HCT116 (cell line): ENCODE measurements at regions not wholly inside any gene's neighbourhood (a gene's known extent, or its start where the extent isn't known, plus 50 kb on each side); places are given as distances from the start of the nearest gene placed in this dataset.

Source experiments
- ATAC-seq: fragments of 200-7000 bp; cut with Tn5 transposase; 2 replicates; pipeline ENCODE4 v1.9.1; 2020; ENCODE audit warnings: mild to moderate bottlenecking, moderate library complexity
- BruUV-seq: library from RNA; stranded (reverse); fragments of 400-500 nt; replicated peaks from 2 replicates; lab custom pipeline; 2021; lab: Mats Ljungman, UMichigan
- CTCF ChIA-PET: fragments of 300-600 bp; sonication (Branson Sonifier 250); formaldehyde crosslinking; loops from one replicate; lab custom pipeline; 2021; ENCODE audit warnings: antibody characterized with exemption; lab: Charles Lee
- POLR2A ChIA-PET: fragments of 300-600, 350-600 bp; sonication (Branson Sonifier 250); formaldehyde crosslinking; loops from one replicate; lab custom pipeline; 2021; ENCODE audit warnings: antibody characterized with exemption; lab: Charles Lee
- RAD21 ChIA-PET, 2 experiments: fragments of 300-600 bp; sonication (Branson Sonifier 250); formaldehyde crosslinking; loops; one replicate each; lab custom pipeline; 2023; ENCODE audit warnings: low total read pairs in 2 of 2; ENCODE audit not compliant: uncharacterized antibody in 2 of 2, unreplicated experiment in 2 of 2, low non-redundant PET in 1 of 2; lab: Charles Lee
- DNase-seq: peaks from one replicate; pipeline ENCODE4 v3.0.0-alpha.2; 2010; ENCODE audit warnings: low read depth, low spot score
- H2AFZ ChIP-seq: fragments of 200-600 bp; shearing (Covaris generic), sonication (generic); 2 replicates; pipeline ENCODE4 v1.6.1; 2017; ENCODE audit warnings: low read depth, mixed run types, mixed read lengths, antibody characterized with exemption, low read length; ENCODE audit not compliant: poor library complexity, severe bottlenecking
- H3K27ac ChIP-seq: 2 replicates; pipeline ENCODE4 v1.5.1; 2012; ENCODE audit warnings: low read depth, low read length
- H3K27me3 ChIP-seq: fragments of 200-600 bp; sonication (generic); 2 replicates; pipeline ENCODE4 v1.6.1; 2016; ENCODE audit warnings: mixed run types, low read length, mixed read lengths; ENCODE audit not compliant: insufficient read depth
- H3K36me3 ChIP-seq, 2 experiments: fragments of 200-500 bp in 1 of 2; fragments of 200-600 bp in 1 of 2; sonication (Bioruptor generic) in 1 of 2; sonication (generic) in 1 of 2; 2 replicates each; pipeline versions ENCODE4 v1.5.1 to v1.6.1; 2014 to 2016; ENCODE audit warnings: low read length in 2 of 2, inconsistent platforms in 1 of 2, mixed read lengths in 1 of 2, mixed run types in 1 of 2; ENCODE audit not compliant: insufficient read depth in 2 of 2, control insufficient read depth in 1 of 2
- H3K4me1 ChIP-seq, 2 experiments: fragments of 200-600 bp in 1 of 2; sonication (generic) in 1 of 2; 2 replicates each; pipeline versions ENCODE4 v1.5.1 to v1.6.1; 2012 to 2017; ENCODE audit warnings: low read length in 2 of 2, inconsistent platforms in 1 of 2, mild to moderate bottlenecking in 1 of 2, mixed read lengths in 1 of 2, mixed run types in 1 of 2, moderate library complexity in 1 of 2; ENCODE audit not compliant: insufficient read depth in 2 of 2, control insufficient read depth in 1 of 2
- H3K4me2 ChIP-seq: fragments of 200-600 bp; sonication (generic); 2 replicates; pipeline ENCODE4 v1.6.1; 2017; ENCODE audit warnings: mixed run types, low read length, mixed read lengths
- H3K4me3 ChIP-seq, 2 experiments: fragments of 200-600 bp in 1 of 2; sonication (generic) in 1 of 2; replicated peaks in 1 of 2; 2 replicates each; pipeline ENCODE4 v1.5.1; 2011 to 2016; ENCODE audit warnings: low read length in 2 of 2, control low read depth in 1 of 2, low read depth in 1 of 2, mild to moderate bottlenecking in 1 of 2, mixed read lengths in 1 of 2, mixed run types in 1 of 2
- H3K79me2 ChIP-seq: fragments of 200-600 bp; sonication (generic); 2 replicates; pipeline ENCODE4 v1.6.1; 2017; ENCODE audit warnings: mild to moderate bottlenecking, mixed run types, low read length, moderate library complexity, mixed read lengths; ENCODE audit not compliant: insufficient read depth
- H3K9ac ChIP-seq: fragments of 200-600 bp; sonication (generic); 2 replicates; pipeline ENCODE4 v1.6.1; 2016; ENCODE audit warnings: low read length, mixed read lengths
- H3K9me2 ChIP-seq: fragments of 200-600 bp; sonication (generic), shearing (Covaris generic); 2 replicates; pipeline ENCODE4 v1.6.1; 2017; ENCODE audit warnings: mixed run types, mild to moderate bottlenecking, moderate library complexity; ENCODE audit not compliant: insufficient read depth
- H3K9me3 ChIP-seq, 2 experiments: fragments of 200-500 bp in 1 of 2; fragments of 200-600 bp in 1 of 2; sonication (Bioruptor generic) in 1 of 2; sonication (generic) in 1 of 2; 2 replicates each; pipeline ENCODE4 v1.6.1; 2014 to 2017; ENCODE audit warnings: low read length in 2 of 2, mixed read lengths in 2 of 2, inconsistent platforms in 1 of 2, low read depth in 1 of 2, mild to moderate bottlenecking in 1 of 2, mixed run types in 1 of 2, moderate library complexity in 1 of 2; ENCODE audit not compliant: control insufficient read depth in 1 of 2, insufficient read depth in 1 of 2
- H4K20me1 ChIP-seq: fragments of 200-600 bp; sonication (generic), shearing (Covaris generic); 2 replicates; pipeline ENCODE4 v1.6.1; 2017; ENCODE audit warnings: mixed run types, mild to moderate bottlenecking, moderate library complexity; ENCODE audit not compliant: insufficient read depth
- ATF3 ChIP-seq: IDR thresholded peaks from 2 replicates; pipeline ENCODE4 v1.6.1; 2012
- CEBPB ChIP-seq: IDR thresholded peaks from 2 replicates; pipeline ENCODE4 v1.6.1; 2012; ENCODE audit warnings: low read depth
- EGR1 ChIP-seq: IDR thresholded peaks from 2 replicates; pipeline ENCODE4 v1.6.1; 2012; ENCODE audit warnings: low read depth
- ELF1 ChIP-seq: IDR thresholded peaks from 2 replicates; pipeline ENCODE4 v1.6.1; 2012; ENCODE audit warnings: low read depth, borderline replicate concordance
- JUND ChIP-seq: IDR thresholded peaks from 2 replicates; pipeline ENCODE4 v1.6.1; 2012
- MAX ChIP-seq: IDR thresholded peaks from 2 replicates; pipeline ENCODE4 v1.6.1; 2012
- POLR2A ChIP-seq: IDR thresholded peaks from 2 replicates; pipeline ENCODE4 v1.7.0; 2011; ENCODE audit warnings: borderline replicate concordance; ENCODE audit not compliant: insufficient read depth, insufficient read length; ENCODE audit errors: extremely low read depth
- RAD21 ChIP-seq: IDR thresholded peaks from 2 replicates; pipeline ENCODE4 v1.6.1; 2012; ENCODE audit warnings: low read depth, mild to moderate bottlenecking
- REST ChIP-seq: IDR thresholded peaks from 2 replicates; pipeline ENCODE4 v1.6.1; 2012; ENCODE audit warnings: low read depth
- SIN3A ChIP-seq: IDR thresholded peaks from 2 replicates; pipeline ENCODE4 v1.6.1; 2012; ENCODE audit warnings: low read depth
- SP1 ChIP-seq: IDR thresholded peaks from 2 replicates; pipeline ENCODE4 v1.6.1; 2012; ENCODE audit warnings: low read depth
- SRF ChIP-seq: IDR thresholded peaks from 2 replicates; pipeline ENCODE4 v1.6.1; 2012; ENCODE audit warnings: low read depth
- TCF7L2 ChIP-seq: IDR thresholded peaks from 2 replicates; pipeline ENCODE4 v1.7.0; 2011; ENCODE audit warnings: borderline replicate concordance, inconsistent platforms; ENCODE audit not compliant: insufficient read depth, insufficient read length; ENCODE audit errors: extremely low read depth
- YY1 ChIP-seq: IDR thresholded peaks from 2 replicates; pipeline ENCODE4 v1.6.1; 2011; ENCODE audit warnings: low read length, low read depth, moderate library complexity, mild to moderate bottlenecking; ENCODE audit not compliant: insufficient replicate concordance; ENCODE audit errors: extremely low read depth
- ZBTB33 ChIP-seq: IDR thresholded peaks from 2 replicates; pipeline ENCODE4 v1.6.1; 2011; ENCODE audit warnings: mild to moderate bottlenecking, low read length, moderate library complexity; ENCODE audit not compliant: insufficient replicate concordance; ENCODE audit errors: extremely low read depth
- ZFX ChIP-seq: fragments of 450-650 bp; IDR thresholded peaks from 2 replicates; pipeline ENCODE4 v1.6.1; 2017
- ZNF274 ChIP-seq: fragments of 200-500 bp; sonication (Bioruptor generic); IDR thresholded peaks from 2 replicates; pipeline ENCODE4 v1.6.1; 2014; ENCODE audit warnings: mild to moderate bottlenecking, low read depth, low read length, inconsistent platforms
- intact Hi-C: fragments of 100-400 bp; cut with micrococcal nuclease; formaldehyde crosslinking; loops from 2 replicates; pipeline ENCODE4 v1.10.0; 2022

- Histone ChIP-seq H3K9me2 (no peaks in the 10 kb centered on the region), H4K20me1 (no peaks in the 10 kb centered on the region), H2AFZ (no peak overlapping the region), H3K36me3 (no peaks in the 10 kb centered on the region), H3K4me2 (no peak overlapping the region), H3K4me1 (no peaks in the 10 kb centered on the region), H3K79me2 (no peaks in the 10 kb centered on the region), H3K27ac (no peak overlapping the region), H3K9me3 (no peaks in the 10 kb centered on the region), H3K27me3 (no peaks in the 10 kb centered on the region), H3K9ac (no peak overlapping the region), H3K4me3 (no peak overlapping the region)
- RAD21 ChIA-PET: no interaction called here
- POLR2A ChIA-PET: no interaction called here
- no TSS peak for BruUV-seq
- CTCF ChIA-PET: no interaction called here
- intact Hi-C loops: loop anchor here (10.0 kb wide), 1 partner anchor 1426 kb away; no protein-coding TSS in a partner anchor
- TF ChIP-seq SP1: no peak
- TF ChIP-seq TCF7L2: no peak
- TF ChIP-seq RAD21: no peak
- no peak for TF ChIP-seq JUND
- TF ChIP-seq ZBTB33: no peak
- no peak for TF ChIP-seq SIN3A
- no peak for TF ChIP-seq REST
- no peak for TF ChIP-seq SRF
- TF ChIP-seq YY1: no peak
- no peak for TF ChIP-seq MAX
- TF ChIP-seq POLR2A: no peak
- no peak for TF ChIP-seq ATF3
- TF ChIP-seq EGR1: no peak
- TF ChIP-seq ZNF274: no peak
- no peak for TF ChIP-seq CEBPB
- TF ChIP-seq ZFX: no peak
- TF ChIP-seq ELF1: no peak
- no peak for ATAC-seq
- DNase-seq: no peak
These were observed 324.2 kb upstream of the CNR1 start for GRCh38 chr6:88490195-88490907.
